ENCODE measurements at regions not wholly inside any gene's neighbourhood (a gene's known extent, or its start where the extent isn't known, plus 50 kb on each side); places are given as distances from the start of the nearest gene placed in this dataset.

DNA sequence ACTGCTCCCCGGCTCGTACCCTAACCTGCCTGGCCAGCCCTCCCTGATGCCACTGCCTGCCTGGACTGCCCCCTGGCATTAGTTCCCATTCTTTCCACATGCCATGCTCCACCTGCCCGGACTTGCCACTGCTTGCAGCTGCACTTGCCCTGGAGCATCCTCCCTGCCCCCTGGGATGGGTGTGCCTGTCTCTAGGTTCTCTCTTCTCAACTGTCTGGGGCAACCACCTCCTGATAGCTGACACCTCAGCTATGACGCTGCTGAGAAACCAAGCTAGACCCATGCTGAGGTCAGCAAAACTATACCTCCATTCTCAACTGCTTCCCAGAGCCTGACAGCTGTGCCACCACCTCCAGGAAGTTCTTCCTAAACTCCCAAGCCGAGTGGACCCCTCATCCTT is 72.1 kb downstream of the PERP start:
- WGBS, 2 donors (ENCODE audit: low coverage in 1 of 2), result 84 to 100% methylated on average over 3 to 4 of the region's 5 CpGs
- Histone ChIP-seq H3K4me1 (peaks cover 0 to 23% (median 0%) of the 10 kb centered on the region in 3 donors), H3K27ac (no peak overlapping the region), H3K4me3 (no peak overlapping the region), H3K36me3 (no peaks in the 10 kb centered on the region), H3K9me3 (no peaks in the 10 kb centered on the region), H3K27me3 (no peaks in the 10 kb centered on the region)
- ATAC-seq, result no peak
- TF ChIP-seq POLR2AphosphoS5 (IDR thresholded peaks at IDR 0.05), result no peak
- no peak for TF ChIP-seq POLR2A (IDR thresholded peaks at IDR 0.05)
- no peak for TF ChIP-seq CTCF (IDR thresholded peaks at IDR 0.05)
- no peak for TF ChIP-seq EP300 (IDR thresholded peaks at IDR 0.05)

- WGBS, 2 donors (ENCODE audit: low coverage in 1 of 2), result 73 to 94% methylated on average over 3 of the region's 5 CpGs
- Histone ChIP-seq H3K9me3 (no peaks in the 10 kb centered on the region), H3K4me3 (no peak overlapping the region), H3K36me3 (no peaks in the 10 kb centered on the region), H3K27ac (no peak overlapping the region), H3K27me3 (no peaks in the 10 kb centered on the region), H3K4me1 (peaks cover 0 to 16% (median 0%) of the 10 kb centered on the region in 3 donors)
- no peak for ATAC-seq
- TF ChIP-seq CTCF (IDR thresholded peaks at IDR 0.05) (no peak), POLR2AphosphoS5 (IDR thresholded peaks at IDR 0.05) (no peak)
These were observed 71.1 kb downstream of the PERP start for GRCh38 chr6:138036111-138036510.

GRCh38 chr6:138037009-138037504 is 70.2 kb downstream of the PERP start:
- no peak overlapping the region for H3K27ac ChIP-seq
- H3K4me3 ChIP-seq, result no peak overlapping the region
- TF ChIP-seq CTCF (IDR thresholded peaks at IDR 0.05), result no peak
- no peak for TF ChIP-seq EP300 (IDR thresholded peaks at IDR 0.05)
- no peak for TF ChIP-seq POLR2AphosphoS5 (IDR thresholded peaks at IDR 0.05)
- TF ChIP-seq POLR2A (IDR thresholded peaks at IDR 0.05), result no peak
- H3K36me3 ChIP-seq, result no peaks in the 10 kb centered on the region
- 76 to 88% methylated on average over 4 of the region's 4 CpGs for WGBS, 2 donors (ENCODE audit: low coverage in 1 of 2)
- no peaks in the 10 kb centered on the region for H3K27me3 ChIP-seq
- no peak for ATAC-seq
- H3K9me3 ChIP-seq, result no peaks in the 10 kb centered on the region
- H3K4me1 ChIP-seq, result peaks cover 0 to 9% (median 0%) of the 10 kb centered on the region in 3 donors

GRCh38 chr6:138038142-138038870 is 68.9 kb downstream of the PERP start:
- H3K36me3 ChIP-seq, result no peaks in the 10 kb centered on the region
- ATAC-seq, result no peak
- H3K27me3 ChIP-seq, result no peaks in the 10 kb centered on the region
- H3K27ac ChIP-seq, result no peak overlapping the region
- no peaks in the 10 kb centered on the region for H3K4me1 ChIP-seq
- no peak overlapping the region for H3K4me3 ChIP-seq
- no peak for TF ChIP-seq POLR2AphosphoS5 (IDR thresholded peaks at IDR 0.05)
- no peak for TF ChIP-seq POLR2A (IDR thresholded peaks at IDR 0.05)
- 92 to 93% methylated on average over 4 to 7 of the region's 7 CpGs for WGBS, 2 donors (ENCODE audit: low coverage in 1 of 2)
- H3K9me3 ChIP-seq, result no peaks in the 10 kb centered on the region
